LNCaP clone FGC (cell line): ENCODE measurements at regions not wholly inside any gene's neighbourhood (a gene's known extent, or its start where the extent isn't known, plus 50 kb on each side); places are given as distances from the start of the nearest gene placed in this dataset.

Experiments used
- DNase-seq: peaks from one replicate; pipeline ENCODE4 v3.0.0-alpha.2; 2011; ENCODE audit warnings: low read depth
- H3K4me3 ChIP-seq: 2 replicates; pipeline ENCODE4 v1.5.1; 2011; ENCODE audit warnings: mild to moderate bottlenecking, low read depth, low read length, control low read depth
- CTCF ChIP-seq: IDR thresholded peaks from 2 replicates; pipeline ENCODE4 v1.5.1; 2012; ENCODE audit warnings: mild to moderate bottlenecking; ENCODE audit not compliant: control insufficient read depth, insufficient read depth; ENCODE audit errors: extremely low read depth

- TF ChIP-seq CTCF, result no peak
- no peak for DNase-seq
Observed at GRCh38 chr10:101299211-101299610, 54.8 kb upstream of the BTRC start.

GRCh38 chr10:101301111-101301731 is 52.7 kb upstream of the BTRC start:
- DNase-seq, result no peak
- TF ChIP-seq CTCF, result peak; percentile 59
- no peak overlapping the region for H3K4me3 ChIP-seq

More at GRCh38 chr10:101299211-101299610, 54.8 kb upstream of the BTRC start:
- no peak overlapping the region for H3K4me3 ChIP-seq

- TF ChIP-seq CTCF, result no peak
- DNase-seq, result no peak
Observed at GRCh38 chr10:101303087-101303703, 50.8 kb upstream of the BTRC start.

More at GRCh38 chr10:101303087-101303703, 50.8 kb upstream of the BTRC start:
- H3K4me3 ChIP-seq, result no peak overlapping the region
